BJ (cell line): ENCODE measurements at regions not wholly inside any gene's neighbourhood (a gene's known extent, or its start where the extent isn't known, plus 50 kb on each side); places are given as distances from the start of the nearest gene placed in this dataset.

Source experiments
- CTCF ChIA-PET: fragments of 350-600 bp; formaldehyde crosslinking; extraction: SDS; loops from one replicate; lab custom pipeline; 2021; ENCODE audit warnings: antibody characterized with exemption, inconsistent platforms; lab: Yijun Ruan, JAX
- POLR2A ChIA-PET: fragments of 300-600 bp; sonication (Branson Sonifier 250); formaldehyde crosslinking; extraction: SDS; loops from one replicate; lab custom pipeline; 2021; ENCODE audit warnings: antibody characterized with exemption; lab: Charles Lee
- DNase-seq: peaks from one replicate; pipeline ENCODE4 v3.0.0-alpha.2; 2011; ENCODE audit warnings: low read depth
- H3K27me3 ChIP-seq: 2 replicates; pipeline ENCODE4 v1.6.0; 2011; ENCODE audit warnings: low read length; ENCODE audit not compliant: control insufficient read depth, insufficient read depth
- H3K36me3 ChIP-seq: 2 replicates; pipeline ENCODE4 v1.5.1; 2011; ENCODE audit warnings: low read length; ENCODE audit not compliant: control insufficient read depth, insufficient read depth
- H3K4me3 ChIP-seq: 2 replicates; pipeline ENCODE4 v1.5.1; 2011; ENCODE audit warnings: low read depth, mild to moderate bottlenecking, control low read depth, low read length
- CTCF ChIP-seq: IDR thresholded peaks from 2 replicates; pipeline ENCODE4 v1.5.1; 2011; ENCODE audit warnings: low read depth, mild to moderate bottlenecking, control low read depth, inconsistent platforms, low read length, moderate library complexity; ENCODE audit not compliant: insufficient read depth

DNA sequence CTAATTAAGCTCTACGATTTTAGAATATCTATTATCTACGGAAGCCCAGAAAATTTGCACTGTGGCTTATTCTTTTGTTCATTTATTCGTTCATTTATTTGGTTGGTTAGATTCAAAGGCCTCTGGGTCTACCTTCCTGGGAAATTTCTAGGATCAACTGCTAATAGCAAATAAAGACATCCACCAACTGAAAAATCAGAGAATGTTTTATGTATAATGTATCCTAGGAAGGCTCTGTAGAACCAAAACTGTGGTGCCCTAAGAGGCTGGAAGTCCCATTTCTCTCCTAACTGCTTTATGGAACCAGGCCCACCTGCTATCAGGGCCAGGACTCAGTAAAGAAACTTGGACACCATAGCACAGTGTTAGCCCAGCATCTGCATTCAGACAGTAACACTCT lies 923.4 kb upstream of the AUTS2 start:
- no peak for DNase-seq
- H3K4me3 ChIP-seq: no peak overlapping the region
- TF ChIP-seq CTCF: no peak
- no peaks in the 10 kb centered on the region for H3K36me3 ChIP-seq
- ChIA-PET POLR2A (no interaction called here), CTCF (no interaction called here)
- H3K27me3 ChIP-seq: no peaks in the 10 kb centered on the region

GRCh38 chr7:68676813-68677535 lies 921.3 kb upstream of the AUTS2 start:
- H3K27me3 ChIP-seq: no peaks in the 10 kb centered on the region
- H3K36me3 ChIP-seq: no peaks in the 10 kb centered on the region
- TF ChIP-seq CTCF: no peak
- no peak overlapping the region for H3K4me3 ChIP-seq
- POLR2A ChIA-PET: no interaction called here
- CTCF ChIA-PET: no interaction called here
- no peak for DNase-seq

GRCh38 chr7:68678196-68678595 lies 920.1 kb upstream of the AUTS2 start:
- no peak for TF ChIP-seq CTCF
- CTCF ChIA-PET: no interaction called here

DNA sequence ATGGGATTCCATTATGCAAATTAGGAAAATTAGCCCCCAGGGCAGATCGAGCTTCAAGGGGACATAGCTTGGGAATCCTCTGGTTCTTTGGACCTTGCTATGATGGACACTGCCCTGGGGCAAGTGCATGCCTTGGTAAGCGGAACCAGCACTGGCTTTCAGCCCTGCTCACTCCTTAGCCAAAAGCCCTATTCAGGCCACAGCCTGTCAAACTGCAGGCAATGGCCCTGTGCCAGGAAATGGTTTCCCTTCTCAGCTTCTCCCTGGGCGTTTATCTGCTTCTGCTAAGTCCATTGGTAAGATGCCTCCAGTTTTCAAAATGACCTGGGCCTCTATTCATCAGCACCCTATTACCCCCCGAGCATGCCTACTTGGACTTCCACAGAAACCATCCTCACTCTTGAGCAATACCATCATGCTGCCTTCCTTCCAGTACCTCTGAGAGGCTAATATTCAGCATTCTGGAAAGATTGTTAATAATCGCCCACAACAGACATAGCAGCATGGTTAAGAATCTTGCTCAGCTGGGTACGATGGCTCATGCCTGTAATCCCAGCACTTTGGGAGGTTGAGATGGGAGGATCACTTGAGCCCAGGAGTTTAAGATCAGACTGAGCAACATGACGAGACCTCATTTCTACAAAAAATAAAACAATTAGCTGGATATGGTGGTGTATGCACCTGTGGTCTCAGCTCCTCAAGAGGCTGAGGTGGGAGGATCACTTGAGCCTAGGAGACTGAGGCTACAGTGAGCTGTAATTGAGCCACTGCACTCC lies 918.6 kb upstream of the AUTS2 start:
- ChIA-PET POLR2A (no interaction called here), CTCF (interaction anchor here (0.7 kb wide), 1 partner anchor 12 kb away, joined by 3 read pairs; no protein-coding TSS in a partner anchor)

More at GRCh38 chr7:68678196-68678595, 920.1 kb upstream of the AUTS2 start:
- H3K36me3 ChIP-seq: no peaks in the 10 kb centered on the region
- H3K27me3 ChIP-seq: no peaks in the 10 kb centered on the region
- no peak overlapping the region for H3K4me3 ChIP-seq
- no peak for DNase-seq
- POLR2A ChIA-PET: no interaction called here

More for the DNA sequence above, 918.6 kb upstream of the AUTS2 start:
- Histone ChIP-seq H3K36me3 (no peaks in the 10 kb centered on the region), H3K27me3 (no peaks in the 10 kb centered on the region), H3K4me3 (no peak overlapping the region)
- DNase-seq: no peak
- no peak for TF ChIP-seq CTCF
